HK-2 (cell line): ENCODE measurements at regions not wholly inside any gene's neighbourhood (a gene's known extent, or its start where the extent isn't known, plus 50 kb on each side); places are given as distances from the start of the nearest gene placed in this dataset.

Source experiments
- DNase-seq: peaks from one replicate; pipeline ENCODE4 v3.0.0-alpha.2; 2018; ENCODE audit not compliant: unreplicated experiment

DNA sequence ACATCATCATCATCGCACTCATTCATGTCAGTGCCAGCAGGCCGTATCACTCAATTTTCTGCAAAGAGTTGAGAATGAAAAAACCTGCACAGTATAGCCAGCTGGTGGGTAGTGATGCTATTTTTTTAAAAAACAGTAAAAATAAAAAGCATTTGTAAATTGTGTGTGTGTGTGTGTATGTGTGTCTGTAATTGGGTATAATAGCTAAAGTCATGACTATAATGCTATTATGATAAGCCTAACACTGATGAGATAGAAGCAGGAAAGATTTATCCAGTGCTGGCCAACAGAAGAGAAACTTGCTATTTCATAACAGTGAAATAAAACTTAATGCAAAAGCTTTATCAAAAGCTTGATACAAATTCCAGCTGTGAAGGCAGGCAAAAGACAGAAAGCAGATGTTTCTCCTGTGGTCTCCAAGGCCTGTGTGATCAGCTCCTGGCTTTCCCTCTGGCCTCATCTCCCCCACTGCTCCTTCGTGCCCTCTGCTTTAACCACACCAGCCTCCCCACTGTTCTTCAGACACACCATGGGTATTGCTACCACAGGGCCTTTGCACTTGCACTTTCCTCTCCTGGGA, 206.2 kb upstream of the IRX5 start:
- DNase-seq = no peak

DNA sequence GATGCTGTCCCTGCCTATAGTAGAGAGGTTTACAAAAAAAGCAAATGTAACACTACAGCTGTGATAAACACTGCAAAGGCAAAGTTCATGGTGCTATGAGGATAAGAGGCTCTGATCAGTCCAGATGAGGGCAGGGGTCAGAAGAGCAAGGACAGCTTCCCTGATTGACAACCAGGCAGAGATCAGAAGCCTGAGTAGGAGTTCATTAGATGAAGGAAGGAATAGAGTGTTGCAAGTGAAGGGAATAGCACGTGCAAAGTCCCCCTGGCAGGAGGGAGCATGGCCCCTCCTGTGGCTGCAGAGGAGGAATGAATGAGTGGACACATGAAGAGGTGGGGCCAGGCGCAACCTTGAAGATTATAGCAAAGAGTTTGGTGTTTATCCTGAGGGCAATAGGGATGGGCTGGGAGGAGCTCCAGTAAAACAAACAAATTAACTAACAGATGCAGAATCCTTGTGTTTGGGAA, 208.4 kb upstream of the IRX5 start:
- no peak for DNase-seq

GRCh38 chr16:54720259-54720658, 210.4 kb upstream of the IRX5 start:
- DNase-seq = no peak

DNA sequence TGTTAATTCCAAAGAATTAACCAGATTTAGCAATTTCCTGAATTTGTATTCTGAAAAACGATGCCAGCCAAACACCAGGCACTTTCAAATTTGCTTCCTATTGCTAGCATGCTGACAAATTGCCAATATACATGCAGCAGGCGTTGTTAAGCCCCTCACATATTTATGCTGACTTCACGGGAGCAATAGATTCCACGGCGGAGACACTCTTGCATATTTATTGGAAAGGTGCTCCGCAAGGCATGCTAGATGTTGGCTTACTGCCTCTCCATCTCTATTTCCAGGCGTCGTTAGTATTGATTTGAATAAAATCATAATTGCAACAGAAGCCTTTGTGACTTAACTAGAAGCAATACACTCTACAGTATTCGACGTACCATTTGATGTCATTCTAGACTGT, 211.0 kb upstream of the IRX5 start:
- no peak for DNase-seq

DNA sequence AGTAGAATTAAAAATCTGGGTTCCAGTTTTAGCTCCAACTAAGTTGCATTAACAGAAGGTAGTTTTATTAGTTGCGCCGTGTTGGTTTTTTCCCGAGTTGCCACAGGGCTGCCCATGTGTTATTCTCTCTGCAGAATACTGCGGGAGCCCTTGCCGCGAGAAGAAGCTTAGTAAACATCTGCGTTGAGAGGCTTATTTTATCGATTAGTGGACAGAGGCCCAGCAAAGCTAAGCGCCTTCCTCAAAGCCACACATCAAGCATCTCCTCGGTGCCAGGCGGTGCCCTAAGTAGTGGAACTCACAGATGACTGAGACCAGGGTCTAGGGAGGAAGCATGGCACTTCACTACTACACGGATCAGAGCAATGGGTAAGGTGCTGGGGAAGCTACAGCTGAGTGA, 212.3 kb upstream of the IRX5 start:
- DNase-seq = no peak

- DNase-seq = no peak
These were observed 215.7 kb upstream of the IRX5 start for GRCh38 chr16:54715011-54715410.

DNA sequence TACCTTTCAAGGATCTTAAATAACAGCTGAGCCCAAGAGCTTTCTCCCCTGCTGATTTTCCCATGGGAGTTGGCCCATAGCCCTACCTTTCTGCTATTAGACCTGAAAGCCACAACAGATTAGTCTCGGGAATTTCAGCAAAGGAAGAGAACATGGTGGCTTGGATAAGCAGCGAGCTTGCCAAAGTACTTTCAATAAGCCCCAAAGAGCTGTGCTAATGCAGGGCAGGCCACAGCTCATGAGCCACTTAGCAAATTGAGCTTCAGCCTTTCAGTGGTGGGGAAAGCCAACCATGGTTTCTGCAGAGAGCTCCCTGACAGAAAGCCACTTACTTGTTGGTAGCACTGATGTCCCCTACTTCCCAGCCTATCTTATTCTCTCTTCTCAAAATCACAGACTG, 217.8 kb upstream of the IRX5 start:
- DNase-seq = no peak

DNA sequence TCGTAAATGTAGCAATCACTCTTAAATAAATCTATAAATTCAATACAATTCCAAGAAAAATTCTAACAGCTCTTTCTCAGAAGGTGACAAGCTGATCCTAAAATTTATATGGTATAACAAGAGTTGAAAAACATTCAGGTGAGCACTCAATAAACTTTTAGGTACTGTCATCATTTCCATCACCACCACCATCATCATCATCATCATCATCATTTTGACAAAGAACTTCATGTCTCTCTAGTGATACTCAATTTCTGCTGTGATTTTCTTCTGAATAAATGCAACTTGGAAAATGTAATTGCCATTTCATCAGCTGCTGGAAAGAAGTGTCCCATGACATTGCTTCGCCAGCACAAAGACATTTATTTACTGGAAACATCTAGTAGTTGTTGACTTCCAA, 222.9 kb upstream of the IRX5 start:
- DNase-seq = no peak

GRCh38 chr16:54706406-54706805, 224.3 kb upstream of the IRX5 start:
- DNase-seq = no peak

DNA sequence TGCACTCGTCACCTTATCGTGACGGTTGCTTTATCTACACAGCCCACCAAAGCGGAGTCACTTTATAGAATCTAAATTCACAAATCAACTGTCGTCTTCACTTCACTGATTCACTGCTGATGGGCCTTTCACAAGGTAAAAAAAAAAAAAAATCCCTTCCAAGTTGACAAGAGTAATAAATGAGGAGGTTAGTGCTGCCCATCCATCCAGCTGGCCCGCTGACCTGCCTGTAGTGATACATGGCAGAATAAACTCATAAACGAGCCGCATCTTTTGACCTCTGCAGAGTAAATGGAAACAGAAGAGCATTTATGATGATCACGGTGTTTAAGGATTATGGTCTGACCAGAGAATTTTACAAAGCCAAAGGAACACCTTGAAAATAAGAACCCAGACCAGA, 227.3 kb upstream of the IRX5 start:
- no peak for DNase-seq

DNA sequence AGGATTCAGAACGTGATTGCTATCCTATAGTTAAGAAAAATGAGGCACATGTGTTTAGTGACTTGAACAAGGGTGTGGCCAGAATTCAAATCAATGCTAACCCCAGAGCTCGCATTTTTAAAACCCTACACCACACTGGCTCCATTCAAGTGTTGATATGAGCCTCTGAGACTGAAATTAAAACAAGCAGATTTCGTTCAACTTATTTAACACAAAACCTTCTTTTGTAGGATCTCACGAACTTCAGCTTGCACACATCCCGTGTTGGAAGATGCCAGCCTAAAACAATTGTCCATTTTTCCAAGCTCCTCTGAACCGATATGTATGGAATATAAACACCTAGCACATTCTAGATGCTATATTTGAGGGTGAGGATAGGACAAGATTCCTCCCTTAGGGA, 231.0 kb upstream of the IRX5 start:
- DNase-seq = no peak

DNA sequence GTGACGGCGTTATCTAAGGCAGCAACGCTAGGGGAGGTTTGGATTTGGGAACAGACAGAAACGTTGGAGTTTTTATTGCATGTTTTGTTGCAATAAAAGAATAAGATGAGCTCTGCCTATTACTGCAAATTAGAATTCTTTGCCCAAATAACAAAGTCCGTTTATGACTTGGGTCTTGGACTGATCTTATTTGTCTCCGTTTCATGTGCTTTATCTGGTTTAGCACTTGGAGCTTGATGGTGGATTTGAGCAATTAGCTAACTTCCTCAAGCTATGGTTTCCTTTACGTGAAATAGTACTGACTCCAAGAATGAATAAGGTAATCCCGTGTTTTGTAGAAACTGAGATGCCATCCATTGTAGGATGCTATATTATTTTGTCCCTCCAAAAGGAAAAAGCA, 233.0 kb upstream of the IRX5 start:
- DNase-seq = no peak

- DNase-seq = no peak
These were observed 233.7 kb upstream of the IRX5 start for GRCh38 chr16:54696970-54697369.

DNA sequence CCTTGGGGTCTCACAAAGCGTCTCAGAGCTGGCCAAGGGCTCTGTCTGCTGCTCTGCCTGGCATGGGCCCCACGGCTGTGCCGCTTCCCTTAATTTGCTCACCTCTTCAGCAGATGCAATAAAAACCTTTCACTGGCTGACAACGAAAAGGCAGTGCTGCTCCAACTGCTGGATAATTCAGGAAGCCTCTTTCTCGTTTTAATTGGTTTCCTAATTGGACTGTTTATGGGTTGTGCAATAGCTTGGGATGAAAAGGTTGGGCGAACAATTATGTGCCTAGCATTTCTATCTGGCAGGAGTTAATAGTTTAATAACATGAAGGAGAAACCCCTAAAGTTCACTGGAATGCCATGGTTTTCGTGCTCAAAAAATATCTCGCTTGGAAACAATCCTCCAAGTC, 234.1 kb upstream of the IRX5 start:
- DNase-seq = no peak

- no peak for DNase-seq
These were observed 236.0 kb upstream of the IRX5 start for GRCh38 chr16:54694651-54695050.

DNA sequence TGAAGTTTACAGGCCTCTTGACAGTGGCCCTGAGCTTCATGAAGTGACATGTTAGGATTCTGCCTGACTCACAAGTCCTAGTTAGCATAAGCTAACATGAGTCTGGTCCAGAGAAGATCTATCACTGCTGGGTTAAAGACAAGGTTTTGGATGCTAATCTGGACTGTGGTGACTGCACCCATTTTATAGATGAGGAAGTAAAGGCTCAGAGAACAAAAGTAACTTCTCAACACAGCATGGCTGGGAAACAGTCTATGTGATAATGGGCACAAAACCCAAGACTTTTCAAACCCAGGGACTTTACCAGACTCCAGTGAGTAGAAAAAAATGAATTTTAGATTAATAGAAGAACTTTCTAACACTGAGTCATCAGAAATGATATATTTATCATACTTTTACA, 236.8 kb upstream of the IRX5 start:
- no peak for DNase-seq

DNA sequence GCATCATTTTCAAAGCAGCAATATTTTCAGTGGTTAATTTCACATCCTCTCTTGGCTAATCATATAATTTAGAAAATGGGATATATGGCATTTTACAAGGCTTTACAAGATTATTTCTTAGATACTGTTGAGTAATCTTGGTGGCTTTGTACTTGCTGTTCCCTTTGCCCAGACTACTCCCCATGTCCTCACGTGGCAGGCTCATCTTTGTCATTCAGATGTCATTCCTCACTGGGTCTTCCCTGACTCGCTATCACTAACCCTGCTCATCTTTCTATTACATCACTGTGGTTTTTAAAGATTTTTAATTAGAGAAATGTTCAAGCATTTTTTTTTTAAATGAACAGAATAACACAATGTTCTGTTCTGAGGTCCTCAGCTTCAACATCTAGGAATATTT, 240.0 kb upstream of the IRX5 start:
- no peak for DNase-seq

GRCh38 chr16:54690306-54690705, 240.4 kb upstream of the IRX5 start:
- no peak for DNase-seq

DNA sequence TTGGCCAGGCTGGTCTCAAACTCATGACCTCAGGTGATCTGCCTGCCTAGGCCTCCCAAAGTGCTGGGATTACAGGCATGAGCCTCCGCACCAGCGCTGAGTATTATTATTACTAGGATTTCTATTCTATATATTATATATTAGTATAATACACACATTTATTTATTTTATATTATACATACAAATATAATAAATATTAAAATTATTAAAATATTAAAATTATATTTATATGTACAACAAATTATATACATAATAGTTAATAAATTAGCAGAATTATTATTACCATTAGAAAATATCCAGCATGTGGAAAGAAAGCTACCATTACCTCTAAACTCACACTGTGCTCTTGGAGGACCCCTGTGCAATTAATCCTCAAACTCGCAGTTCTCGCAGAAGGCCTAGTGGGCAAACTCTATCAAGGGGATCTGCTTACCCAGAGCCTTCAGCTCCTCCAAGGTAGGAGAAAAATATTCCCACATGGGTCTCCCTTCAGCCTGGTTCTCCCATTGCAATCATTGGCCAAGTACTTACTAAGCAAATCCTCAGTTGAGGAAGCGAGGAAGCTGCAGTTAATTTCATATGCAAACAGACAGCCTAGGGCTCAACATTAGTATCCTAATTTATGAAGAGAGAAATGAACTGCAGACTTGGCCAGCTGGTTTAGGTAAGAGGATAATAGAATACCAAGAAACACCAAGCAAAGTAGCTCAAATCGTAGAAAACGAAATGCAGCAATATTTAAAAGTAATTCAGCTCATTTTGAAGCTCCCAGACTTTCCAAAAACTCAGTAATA, 241.4 kb upstream of the IRX5 start:
- no peak for DNase-seq

GRCh38 chr16:54688339-54688738, 242.3 kb upstream of the IRX5 start:
- no peak for DNase-seq

DNA sequence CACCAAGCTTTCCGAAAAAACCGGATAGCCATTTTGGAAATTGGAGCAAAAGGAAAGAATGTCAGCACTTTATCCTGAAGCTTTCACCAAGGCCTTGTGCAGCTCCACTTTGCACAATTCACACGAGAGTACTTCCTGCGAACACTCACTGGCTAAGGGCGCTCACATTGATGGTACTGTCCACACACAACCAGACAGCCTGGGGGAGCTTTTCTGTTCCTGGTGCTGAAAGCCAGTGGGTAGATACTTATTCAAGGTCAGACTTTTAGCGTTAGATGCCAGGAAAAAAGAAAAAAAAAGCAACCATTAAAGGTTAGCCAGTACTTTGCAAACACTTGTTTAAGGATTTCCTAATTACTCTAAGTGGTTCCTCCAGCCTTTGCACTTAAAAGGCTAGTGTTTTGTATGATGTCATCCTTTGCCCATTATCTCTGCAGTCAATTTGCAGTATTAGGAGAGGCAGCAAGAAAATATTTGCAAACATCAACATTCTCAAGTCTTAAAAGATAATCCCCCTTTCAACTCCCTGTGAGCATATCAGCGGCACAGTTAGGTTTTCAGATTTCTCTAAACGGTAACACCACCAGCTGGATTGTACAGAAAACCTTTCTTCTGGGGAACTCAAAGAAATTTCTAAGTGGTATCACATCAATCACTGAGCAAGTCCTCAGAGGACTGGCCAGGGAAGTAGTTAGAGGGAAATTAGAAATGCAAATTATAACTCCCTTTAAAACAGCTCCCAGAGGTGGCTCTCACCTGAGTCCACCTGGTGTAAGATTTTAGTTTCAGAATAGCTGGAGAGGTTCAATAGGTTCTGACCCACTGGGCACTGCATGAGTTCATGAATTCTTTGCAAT, 243.4 kb upstream of the IRX5 start:
- DNase-seq = no peak

- DNase-seq = no peak
These were observed 245.0 kb upstream of the IRX5 start for GRCh38 chr16:54685682-54686081.

DNA sequence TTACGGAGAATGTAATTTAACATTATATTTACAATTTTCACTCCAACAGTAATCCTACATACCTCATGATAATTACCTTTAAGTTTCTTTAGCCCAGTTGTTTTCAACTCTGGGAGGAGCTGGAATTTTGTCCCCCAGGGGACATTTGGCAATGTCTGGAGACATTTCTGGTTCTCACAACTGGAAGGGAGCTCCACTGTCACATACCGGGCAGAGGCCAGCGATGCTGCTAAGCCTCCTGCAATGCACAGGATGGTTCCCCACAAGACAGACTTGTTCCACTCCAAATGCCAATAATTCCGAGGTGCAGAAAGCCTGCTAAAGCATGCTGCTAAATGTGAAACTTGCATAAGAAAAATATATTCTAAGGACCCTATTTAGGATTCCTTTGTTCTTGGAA, 251.1 kb upstream of the IRX5 start:
- DNase-seq = no peak
